NOMO-1 treated with dmso at 0.1 percent for 144 hours (cell line): ENCODE measurements at regions not wholly inside any gene's neighbourhood (a gene's known extent, or its start where the extent isn't known, plus 50 kb on each side); places are given as distances from the start of the nearest gene placed in this dataset.
A peak's percentile ranks its signal among the peaks of the same experiment; 100 is the strongest.

Experiments
- DNase-seq: peaks from one replicate; lab custom pipeline; 2025; ENCODE audit not compliant: unreplicated experiment; lab: John Stamatoyannopoulos, UW

- DNase-seq, result no peak
These were observed 110.1 kb upstream of the ASIC2 start for GRCh38 chr17:33403194-33403593.

- DNase-seq, result no peak
These were observed 111.2 kb upstream of the ASIC2 start for GRCh38 chr17:33404070-33404819.

GRCh38 chr17:33416131-33416530 is 123.0 kb upstream of the ASIC2 start:
- peak; percentile 87 for DNase-seq

GRCh38 chr17:33421933-33422332 is 128.8 kb upstream of the ASIC2 start:
- no peak for DNase-seq

DNA sequence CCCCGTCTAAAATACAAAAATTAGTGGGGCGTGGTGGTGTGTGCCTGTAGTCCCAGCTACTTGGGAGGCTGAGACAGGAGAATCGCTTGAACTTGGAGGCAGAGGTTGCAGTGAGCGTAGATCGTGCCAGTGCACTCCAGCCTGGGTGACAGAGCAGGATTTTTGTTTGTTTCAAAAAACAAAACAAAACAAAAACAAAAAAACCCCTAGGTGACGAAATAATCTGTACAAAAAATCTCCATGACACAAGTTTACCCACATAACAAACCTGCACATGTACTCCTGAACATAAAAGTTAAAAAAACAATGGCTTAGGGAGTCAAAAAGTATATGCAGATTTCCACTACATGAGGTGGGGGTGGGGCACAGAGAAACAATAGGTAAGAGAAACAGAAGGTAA is 140.5 kb upstream of the ASIC2 start:
- no peak for DNase-seq

DNA sequence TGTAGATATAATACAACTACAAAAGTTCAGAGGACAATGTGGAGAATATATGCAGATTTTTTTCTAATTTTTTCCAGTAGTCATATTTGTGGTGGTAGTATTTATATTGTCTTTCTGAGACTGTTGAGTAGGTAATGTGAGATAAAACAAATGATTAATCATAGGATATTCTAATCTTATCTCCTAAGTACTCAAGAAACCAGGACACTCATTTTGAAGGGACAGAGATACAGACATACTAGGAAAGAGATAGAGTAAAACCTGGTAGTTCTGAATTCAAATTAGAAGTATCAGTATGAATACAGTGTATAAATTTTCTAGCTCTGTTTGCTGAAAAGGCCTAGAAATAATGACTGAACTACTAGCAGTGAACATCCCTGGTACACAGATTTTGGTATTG is 141.7 kb upstream of the ASIC2 start:
- DNase-seq, result no peak

DNA sequence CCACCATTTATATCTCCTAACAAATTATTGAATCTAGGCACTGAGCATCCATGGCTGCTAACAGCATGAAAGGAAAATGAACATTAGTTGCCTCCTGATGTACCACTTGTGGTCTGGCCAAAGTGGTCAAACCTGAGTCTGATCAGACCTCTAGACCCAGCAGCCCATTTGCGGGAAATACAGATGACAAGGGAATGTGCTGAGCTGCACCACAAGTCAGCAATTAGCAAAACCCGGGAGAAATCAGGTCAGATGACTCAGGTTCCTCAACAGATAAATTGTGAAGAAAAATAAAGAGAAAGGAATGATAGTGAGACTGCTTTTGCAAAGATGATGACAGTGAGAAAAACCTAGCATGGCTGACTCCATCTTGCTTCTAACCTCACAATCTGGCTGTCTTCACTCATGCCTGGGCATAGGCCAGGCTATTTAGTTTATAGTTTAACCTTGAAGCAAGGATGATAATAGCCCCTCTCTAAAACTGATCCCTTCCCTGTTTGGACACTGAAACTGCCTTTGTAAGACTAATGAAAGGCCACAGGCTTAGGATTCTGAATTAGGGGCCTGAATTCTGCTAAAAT is 142.7 kb upstream of the ASIC2 start:
- DNase-seq, result no peak

DNA sequence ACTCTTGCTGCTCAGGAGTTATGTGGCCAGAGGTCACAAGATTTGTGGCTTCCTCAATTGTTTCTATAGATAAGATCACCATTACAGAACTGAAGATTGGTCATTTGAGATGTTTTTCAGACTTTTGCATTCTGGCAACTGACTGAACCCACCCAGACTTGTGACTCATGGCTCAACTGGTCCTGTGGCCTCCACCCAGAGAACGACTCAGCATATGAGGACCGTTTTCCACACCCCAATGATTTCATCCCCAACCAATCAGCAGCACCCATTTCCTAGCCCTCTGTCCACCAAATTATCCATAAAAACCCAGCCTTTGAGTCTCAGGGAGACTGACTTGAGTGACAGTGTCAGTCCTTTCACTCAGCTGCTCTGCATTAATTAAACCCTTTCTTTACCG is 143.2 kb upstream of the ASIC2 start:
- DNase-seq, result peak; percentile 22

- peak; percentile 53 for DNase-seq
These were observed 145.0 kb upstream of the ASIC2 start for GRCh38 chr17:33438139-33438538.

DNA sequence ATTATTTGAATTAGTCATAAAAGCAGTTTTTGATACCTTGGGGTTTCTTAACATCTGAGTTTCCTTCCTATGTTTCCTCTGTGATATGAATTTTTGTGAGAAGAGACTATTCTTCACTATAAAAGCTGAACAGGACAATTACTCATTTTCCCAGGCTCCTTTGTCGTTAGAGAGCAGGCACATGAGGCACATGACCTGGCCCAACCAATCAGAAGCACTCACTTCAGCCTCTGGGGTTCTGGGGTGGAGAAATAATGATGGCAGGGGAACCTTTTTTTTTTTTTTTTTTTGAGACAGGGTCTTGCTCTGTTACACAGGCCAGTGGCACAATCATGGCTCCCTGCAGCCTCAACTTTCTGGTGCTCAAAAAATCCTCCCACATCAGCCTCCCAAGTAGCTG is 145.5 kb upstream of the ASIC2 start:
- DNase-seq, result no peak

DNA sequence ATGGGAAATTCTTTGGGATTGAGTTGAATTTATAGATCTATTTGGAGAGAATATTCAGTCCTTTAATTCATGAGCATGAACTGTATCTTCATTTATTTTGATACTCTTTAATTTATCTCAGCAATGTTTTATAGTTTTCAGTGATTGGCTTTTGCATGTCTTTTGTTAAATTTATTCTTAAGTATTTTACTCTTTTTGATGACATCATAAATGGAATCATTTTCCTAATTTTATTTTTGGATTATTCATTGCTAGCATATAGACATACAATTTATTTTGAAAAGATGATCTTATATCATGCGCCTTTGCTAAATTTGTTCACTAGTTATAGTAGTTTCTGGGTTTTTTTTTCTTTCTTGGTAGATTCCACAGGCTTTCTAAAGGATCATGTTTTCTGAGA is 149.2 kb upstream of the ASIC2 start:
- no peak for DNase-seq

DNA sequence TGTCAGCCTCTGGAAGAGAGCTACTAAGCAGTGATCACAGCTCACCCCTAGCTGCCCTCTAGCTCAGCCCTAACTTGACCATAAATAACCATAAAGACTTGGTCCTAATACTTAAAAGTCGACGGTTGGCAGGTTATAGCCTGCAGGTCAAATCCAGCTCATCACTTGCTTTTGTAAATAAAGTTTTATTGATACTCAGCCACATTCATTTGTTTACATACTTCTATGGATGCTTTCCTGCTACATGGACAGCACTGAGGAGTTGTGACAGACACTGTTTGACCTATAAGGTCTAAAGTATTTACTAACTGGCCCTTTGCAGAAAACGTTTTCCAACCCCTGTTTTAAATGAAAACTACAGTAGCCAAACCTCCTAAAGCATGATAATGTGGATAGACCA is 151.6 kb upstream of the ASIC2 start:
- no peak for DNase-seq

- DNase-seq, result no peak
These were observed 154.0 kb upstream of the ASIC2 start for GRCh38 chr17:33447090-33447489.

DNA sequence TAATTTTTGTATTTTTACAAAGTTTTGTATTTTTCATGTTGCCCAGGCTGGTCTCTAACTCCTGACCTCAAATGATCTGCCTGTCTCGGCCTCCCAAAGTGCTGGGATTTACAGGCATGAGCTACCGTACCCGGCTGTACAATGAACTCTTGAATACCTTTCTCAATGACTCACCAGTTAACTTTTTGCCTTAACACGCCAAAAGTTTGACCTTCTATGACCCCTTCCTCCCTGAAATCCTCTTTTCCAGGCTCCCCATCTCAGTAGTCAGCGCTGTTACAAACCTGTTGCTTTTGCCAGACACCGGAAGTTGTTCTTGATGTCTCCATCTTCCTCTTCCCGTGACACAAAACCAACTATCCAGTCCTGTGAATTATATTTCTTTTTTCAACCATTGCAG is 158.1 kb upstream of the ASIC2 start:
- no peak for DNase-seq

GRCh38 chr17:33457477-33457876 is 164.4 kb upstream of the ASIC2 start:
- DNase-seq, result no peak

DNA sequence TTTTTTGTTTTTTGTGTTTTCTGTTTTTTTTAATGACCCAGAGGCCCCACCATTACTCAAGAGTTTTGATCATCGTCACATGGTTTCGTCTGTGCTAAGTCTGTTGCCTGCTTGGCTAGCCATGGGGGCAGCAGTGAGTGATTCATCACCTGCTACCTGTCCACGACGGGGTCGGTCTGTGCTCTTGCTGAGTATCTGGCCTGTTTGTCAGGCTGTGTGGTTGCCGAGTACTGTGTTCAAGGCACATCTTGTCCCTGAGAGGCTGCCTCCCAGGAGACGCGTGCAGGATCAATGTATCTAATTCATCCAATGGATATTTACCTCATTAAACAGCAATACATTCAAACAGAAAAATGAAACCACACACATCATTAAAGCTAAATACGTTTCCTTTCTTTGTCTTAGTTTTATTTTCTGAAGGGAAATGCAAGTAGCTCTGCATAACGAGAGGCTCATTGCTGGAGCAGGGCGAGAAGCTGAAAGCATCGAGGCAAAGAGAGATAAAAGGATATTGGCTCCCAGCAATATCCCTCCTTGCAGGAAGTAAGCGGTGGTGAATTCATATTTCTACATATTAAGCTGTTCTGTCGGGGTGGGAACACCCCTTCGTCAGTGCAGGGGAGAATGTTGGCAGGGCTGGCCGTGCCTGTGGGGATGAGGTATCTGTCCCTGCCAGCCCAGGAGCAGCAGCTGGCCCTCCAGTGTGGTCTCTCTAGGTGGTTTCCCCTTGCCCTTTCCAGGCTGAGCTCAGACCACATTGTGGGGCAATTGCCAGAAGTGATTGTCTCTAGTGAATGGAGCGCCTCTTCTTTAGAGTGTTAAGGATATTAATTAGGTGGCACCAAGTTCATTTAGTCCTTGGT is 166.2 kb upstream of the ASIC2 start:
- DNase-seq, result no peak

DNA sequence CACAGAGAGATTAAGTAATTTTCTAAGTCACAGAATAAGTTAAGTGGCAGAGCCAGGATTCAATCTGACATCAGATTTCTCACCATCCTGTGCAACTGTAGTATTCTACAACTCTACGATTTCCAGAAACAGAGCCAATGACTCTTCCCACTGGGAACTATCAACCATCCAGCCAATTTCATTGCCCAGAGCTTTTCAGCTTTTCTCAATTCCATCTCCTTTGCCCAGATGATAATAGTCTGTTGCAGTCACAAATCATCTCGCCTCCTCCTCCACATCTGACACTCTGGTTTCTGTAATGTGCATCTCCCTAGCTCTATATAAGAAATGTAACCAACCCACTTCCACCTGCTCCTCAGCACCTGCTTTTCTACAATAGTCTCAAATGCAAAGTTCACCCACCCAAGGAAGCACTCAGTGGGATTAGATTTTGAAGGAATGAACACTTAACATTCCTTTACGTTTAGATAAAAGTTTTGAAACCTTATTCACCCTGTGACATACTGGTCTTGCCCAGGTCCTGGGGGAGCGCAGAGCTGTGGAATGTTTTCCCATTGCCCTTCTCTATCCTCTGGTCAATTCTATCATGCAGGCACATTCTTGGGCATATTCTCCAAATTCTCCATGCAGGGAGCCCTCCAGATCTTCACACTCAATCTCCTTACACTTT is 167.8 kb upstream of the ASIC2 start:
- DNase-seq, result no peak

GRCh38 chr17:33463887-33464286 is 170.8 kb upstream of the ASIC2 start:
- DNase-seq, result no peak

DNA sequence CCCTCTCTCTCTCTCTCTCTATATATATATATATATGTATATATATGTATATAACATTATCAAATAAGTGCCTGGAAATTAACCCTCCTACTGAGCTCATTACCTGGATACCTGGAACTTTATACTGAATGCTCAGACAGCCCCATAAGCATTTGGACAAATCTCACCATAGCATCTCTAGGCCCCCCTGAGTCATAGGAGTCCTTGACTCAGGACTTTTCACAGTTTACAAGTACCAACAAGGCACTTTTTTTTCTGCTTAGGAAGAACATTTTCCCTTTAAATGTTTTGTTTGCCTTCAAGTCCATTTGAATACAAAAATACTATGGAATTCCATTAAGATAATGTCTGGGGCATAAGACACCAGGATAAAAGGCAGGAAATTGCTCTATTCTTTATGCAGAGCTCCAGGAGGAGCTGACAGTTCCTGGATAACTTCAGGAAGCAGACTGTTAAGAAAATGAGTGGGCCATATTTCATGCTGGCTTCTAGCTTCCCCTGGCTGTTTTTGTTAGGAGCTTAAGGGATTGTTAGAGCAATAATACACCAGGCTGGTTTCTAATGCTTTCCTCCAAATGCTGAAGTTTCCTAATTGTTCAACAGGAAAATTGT is 171.7 kb upstream of the ASIC2 start:
- DNase-seq, result no peak

DNA sequence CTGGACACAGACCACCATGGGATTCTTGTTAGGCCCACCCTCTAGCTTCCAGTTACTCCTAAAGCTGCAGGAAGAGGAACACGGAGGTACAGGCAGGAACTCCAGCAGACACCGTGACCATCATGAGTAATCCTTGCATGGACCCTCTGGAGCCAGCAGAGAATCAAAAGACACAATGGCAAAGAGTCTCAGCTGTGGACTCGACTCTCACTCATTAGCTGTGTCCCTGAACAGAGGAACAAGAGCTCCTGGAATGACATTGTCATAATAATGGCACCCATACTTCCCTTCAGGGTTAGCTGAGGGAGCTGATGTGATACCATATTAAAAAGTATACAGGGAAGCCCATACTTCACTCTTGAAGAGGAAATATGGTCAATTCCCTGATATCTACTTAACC is 176.3 kb upstream of the ASIC2 start:
- no peak for DNase-seq

- DNase-seq, result no peak
These were observed 176.8 kb upstream of the ASIC2 start for GRCh38 chr17:33469911-33470310.
